ENCODE measurements at regions not wholly inside any gene's neighbourhood (a gene's known extent, or its start where the extent isn't known, plus 50 kb on each side); places are given as distances from the start of the nearest gene placed in this dataset.

DNA sequence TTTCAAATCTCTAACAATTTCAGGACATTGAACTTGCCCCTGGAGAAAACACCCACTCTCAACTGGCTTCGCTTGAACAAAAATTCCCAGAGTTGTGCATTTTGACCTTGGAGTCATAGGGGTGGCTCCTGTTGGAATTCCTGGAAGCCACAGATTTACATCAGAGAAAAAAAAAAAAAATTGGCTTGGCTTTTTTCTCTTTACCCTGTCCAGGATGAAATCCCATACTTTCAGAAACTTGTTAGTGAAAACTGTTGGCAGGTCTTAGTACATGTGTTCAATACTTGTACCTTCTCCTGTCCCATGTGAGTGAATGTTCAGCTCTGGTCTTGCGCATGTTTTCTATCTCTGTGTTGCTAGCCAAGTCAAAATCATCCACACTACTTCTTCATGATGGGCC is 228.8 kb downstream of the TGFB2 start:
- H3K9ac ChIP-seq (ENCODE audit: low read length): no peak overlapping the region
- no peaks in the 10 kb centered on the region for H3K9me2 ChIP-seq (replicated peaks; ENCODE audit: insufficient read depth, low read length)
- no peaks in the 10 kb centered on the region for H3F3A ChIP-seq (ENCODE audit: insufficient read depth)
- H3K9me3 ChIP-seq (ENCODE audit: insufficient read depth, low read length): no peaks in the 10 kb centered on the region
- H3K36me3 ChIP-seq (ENCODE audit: low read length): no peaks in the 10 kb centered on the region
- H3K27ac ChIP-seq (ENCODE audit: low read depth, low read length): no peak overlapping the region
- H3K4me3 ChIP-seq (ENCODE audit: insufficient read depth, low read length, poor library complexity, severe bottlenecking): no peak overlapping the region
- no peaks in the 10 kb centered on the region for H3K27me3 ChIP-seq (ENCODE audit: low read length)
- TF ChIP-seq, protein P1, sequence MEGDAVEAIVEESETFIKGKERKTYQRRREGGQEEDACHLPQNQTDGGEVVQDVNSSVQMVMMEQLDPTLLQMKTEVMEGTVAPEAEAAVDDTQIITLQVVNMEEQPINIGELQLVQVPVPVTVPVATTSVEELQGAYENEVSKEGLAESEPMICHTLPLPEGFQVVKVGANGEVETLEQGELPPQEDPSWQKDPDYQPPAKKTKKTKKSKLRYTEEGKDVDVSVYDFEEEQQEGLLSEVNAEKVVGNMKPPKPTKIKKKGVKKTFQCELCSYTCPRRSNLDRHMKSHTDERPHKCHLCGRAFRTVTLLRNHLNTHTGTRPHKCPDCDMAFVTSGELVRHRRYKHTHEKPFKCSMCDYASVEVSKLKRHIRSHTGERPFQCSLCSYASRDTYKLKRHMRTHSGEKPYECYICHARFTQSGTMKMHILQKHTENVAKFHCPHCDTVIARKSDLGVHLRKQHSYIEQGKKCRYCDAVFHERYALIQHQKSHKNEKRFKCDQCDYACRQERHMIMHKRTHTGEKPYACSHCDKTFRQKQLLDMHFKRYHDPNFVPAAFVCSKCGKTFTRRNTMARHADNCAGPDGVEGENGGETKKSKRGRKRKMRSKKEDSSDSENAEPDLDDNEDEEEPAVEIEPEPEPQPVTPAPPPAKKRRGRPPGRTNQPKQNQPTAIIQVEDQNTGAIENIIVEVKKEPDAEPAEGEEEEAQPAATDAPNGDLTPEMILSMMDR (IDR thresholded peaks at IDR 0.05; ENCODE audit: insufficient read depth, low read length, poor library complexity, severe bottlenecking): no peak
- no peak for TF ChIP-seq EZH2phosphoT487 (conservative IDR thresholded peaks at IDR 0.05; ENCODE audit: low read length)
- no peaks in the 10 kb centered on the region for H3K79me2 ChIP-seq (ENCODE audit: insufficient read depth, low read length)
- H4K20me1 ChIP-seq (ENCODE audit: low read depth, low read length): no peaks in the 10 kb centered on the region
- H3K4me2 ChIP-seq (ENCODE audit: low read depth, low read length, poor library complexity, severe bottlenecking): no peak overlapping the region
- no peak overlapping the region for H2AFZ ChIP-seq (ENCODE audit: low read depth, low read length, severe bottlenecking)

DNA sequence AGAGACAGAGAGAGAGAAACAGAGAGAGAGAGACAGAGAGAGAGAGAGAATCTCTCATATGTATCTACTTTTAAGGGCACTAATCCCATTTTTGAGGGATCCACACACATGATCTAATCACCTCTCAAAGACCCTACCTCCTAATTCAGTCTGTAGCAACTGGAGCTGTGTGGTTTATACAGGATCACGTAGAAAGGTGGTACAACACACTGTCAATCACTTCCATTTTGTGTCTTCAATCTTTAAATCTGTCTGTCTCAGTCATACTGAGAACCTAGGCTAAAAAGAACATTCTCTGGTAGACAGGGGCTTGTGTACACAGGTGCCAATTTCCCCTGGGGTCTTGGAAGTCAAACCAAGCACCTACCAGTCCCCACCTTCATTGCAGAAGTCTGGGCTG is 229.9 kb downstream of the TGFB2 start:
- TF ChIP-seq EZH2phosphoT487 (conservative IDR thresholded peaks at IDR 0.05; ENCODE audit: low read length): no peak
- TF ChIP-seq, protein P1 (IDR thresholded peaks at IDR 0.05; ENCODE audit: insufficient read depth, low read length, poor library complexity, severe bottlenecking): no peak
- Histone ChIP-seq H3K36me3 (ENCODE audit: low read length) (no peaks in the 10 kb centered on the region), H3K79me2 (ENCODE audit: insufficient read depth, low read length) (no peaks in the 10 kb centered on the region), H4K20me1 (ENCODE audit: low read depth, low read length) (no peaks in the 10 kb centered on the region), H3K9ac (ENCODE audit: low read length) (no peak overlapping the region), H3K4me2 (ENCODE audit: low read depth, low read length, poor library complexity, severe bottlenecking) (no peak overlapping the region), H3K27me3 (ENCODE audit: low read length) (no peaks in the 10 kb centered on the region), H3K9me3 (ENCODE audit: insufficient read depth, low read length) (no peaks in the 10 kb centered on the region), H3K27ac (ENCODE audit: low read depth, low read length) (no peak overlapping the region), H2AFZ (ENCODE audit: low read depth, low read length, severe bottlenecking) (no peak overlapping the region), H3K9me2 (replicated peaks; ENCODE audit: insufficient read depth, low read length) (no peaks in the 10 kb centered on the region), H3F3A (ENCODE audit: insufficient read depth) (no peaks in the 10 kb centered on the region), H3K4me3 (ENCODE audit: insufficient read depth, low read length, poor library complexity, severe bottlenecking) (no peak overlapping the region)

DNA sequence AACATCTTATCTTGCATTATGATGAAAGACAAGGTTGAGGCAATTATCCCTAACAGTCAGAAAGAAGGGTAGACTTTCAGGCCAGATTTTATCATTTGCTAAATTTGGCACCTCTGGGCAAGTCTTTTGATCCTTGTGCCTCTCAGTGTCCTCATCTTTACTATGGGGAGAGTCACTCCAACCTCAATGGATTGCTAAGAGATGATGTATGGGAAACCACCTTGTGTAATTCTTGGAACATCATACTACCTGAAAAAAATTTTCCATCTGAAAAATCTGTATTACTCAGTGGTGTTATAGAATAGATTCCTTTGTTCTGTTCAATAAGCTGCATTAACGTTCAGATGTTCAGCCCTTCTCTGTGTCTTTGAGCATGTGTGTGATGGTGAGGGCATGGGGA is 230.7 kb downstream of the TGFB2 start:
- H3F3A ChIP-seq (ENCODE audit: insufficient read depth): no peaks in the 10 kb centered on the region
- no peaks in the 10 kb centered on the region for H3K27me3 ChIP-seq (ENCODE audit: low read length)
- TF ChIP-seq, protein P1 (IDR thresholded peaks at IDR 0.05; ENCODE audit: insufficient read depth, low read length, poor library complexity, severe bottlenecking): no peak
- TF ChIP-seq EZH2phosphoT487 (conservative IDR thresholded peaks at IDR 0.05; ENCODE audit: low read length): no peak
- no peaks in the 10 kb centered on the region for H3K9me2 ChIP-seq (replicated peaks; ENCODE audit: insufficient read depth, low read length)
- no peak overlapping the region for H3K4me2 ChIP-seq (ENCODE audit: low read depth, low read length, poor library complexity, severe bottlenecking)
- H2AFZ ChIP-seq (ENCODE audit: low read depth, low read length, severe bottlenecking): no peak overlapping the region
- H3K9me3 ChIP-seq (ENCODE audit: insufficient read depth, low read length): no peaks in the 10 kb centered on the region
- H4K20me1 ChIP-seq (ENCODE audit: low read depth, low read length): no peaks in the 10 kb centered on the region
- H3K4me3 ChIP-seq (ENCODE audit: insufficient read depth, low read length, poor library complexity, severe bottlenecking): no peak overlapping the region
- H3K36me3 ChIP-seq (ENCODE audit: low read length): no peaks in the 10 kb centered on the region
- no peaks in the 10 kb centered on the region for H3K79me2 ChIP-seq (ENCODE audit: insufficient read depth, low read length)
- H3K27ac ChIP-seq (ENCODE audit: low read depth, low read length): no peak overlapping the region
- no peak overlapping the region for H3K9ac ChIP-seq (ENCODE audit: low read length)
